ENCODE measurements at regions not wholly inside any gene's neighbourhood (a gene's known extent, or its start where the extent isn't known, plus 50 kb on each side); places are given as distances from the start of the nearest gene placed in this dataset.

DNA sequence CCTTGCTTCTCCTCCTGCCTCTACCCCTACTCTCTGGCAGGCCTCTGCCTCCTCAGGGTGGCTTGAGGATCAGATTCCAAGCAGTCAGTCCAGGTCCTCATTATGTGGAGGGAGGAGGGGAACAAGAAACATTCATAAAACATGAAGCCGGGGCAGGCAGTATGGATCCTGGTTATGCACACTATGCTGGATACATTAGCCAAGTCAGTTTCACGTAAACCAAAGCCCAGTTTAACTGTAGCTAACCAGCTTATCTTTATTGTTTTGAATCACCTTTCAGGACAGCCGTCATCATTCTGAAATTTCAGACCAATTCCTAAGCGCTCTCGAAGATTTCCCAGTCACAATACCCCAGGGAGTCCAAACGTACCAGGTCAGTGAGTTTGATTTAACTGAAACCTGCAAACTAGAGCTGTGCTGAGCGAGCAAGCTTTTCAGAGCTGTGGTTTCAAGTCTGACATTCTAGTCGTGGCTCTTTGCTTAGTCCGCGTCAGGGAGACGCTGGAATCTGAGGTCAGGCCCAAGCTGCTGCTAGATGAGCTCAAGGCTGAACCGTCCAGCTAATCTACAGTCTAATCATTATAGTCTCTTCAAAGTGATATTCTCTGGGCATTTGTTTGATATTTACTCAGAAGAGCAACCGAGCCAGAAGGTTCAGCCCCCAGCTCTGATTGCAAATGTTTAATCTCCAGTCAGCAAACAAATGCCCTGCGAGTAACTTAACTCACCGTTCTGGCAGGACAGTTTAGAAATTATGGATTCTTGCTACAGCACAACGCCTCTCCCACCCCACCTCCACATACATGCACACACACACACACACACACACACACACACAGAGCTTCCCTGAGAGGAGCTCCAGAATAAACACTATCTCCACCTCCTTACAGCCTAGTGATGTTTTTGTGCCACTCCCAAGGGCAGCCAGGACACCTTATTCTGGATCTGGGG lies 63.8 kb upstream of the BZW1 start:
- TF ChIP-seq YY1 (IDR thresholded peaks at IDR 0.05; ENCODE audit: low read depth) (no peak), RAD21 (IDR thresholded peaks at IDR 0.05; ENCODE audit: low read depth) (no peak), ZBTB7A (IDR thresholded peaks at IDR 0.05; ENCODE audit: low read depth) (no peak)
- TF ChIP-seq, protein P1, sequence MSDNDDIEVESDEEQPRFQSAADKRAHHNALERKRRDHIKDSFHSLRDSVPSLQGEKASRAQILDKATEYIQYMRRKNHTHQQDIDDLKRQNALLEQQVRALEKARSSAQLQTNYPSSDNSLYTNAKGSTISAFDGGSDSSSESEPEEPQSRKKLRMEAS (IDR thresholded peaks at IDR 0.05): no peak
